Type B pancreatic cell (in vitro differentiated cells): ENCODE measurements at regions not wholly inside any gene's neighbourhood (a gene's known extent, or its start where the extent isn't known, plus 50 kb on each side); places are given as distances from the start of the nearest gene placed in this dataset.

ENCODE experiments used
- DNase-seq: peaks from one replicate; pipeline ENCODE4 v3.0.0; 2021; ENCODE audit warnings: mixed read lengths; ENCODE audit not compliant: unreplicated experiment; ENCODE audit errors: extremely low spot score
- H3K27ac Mint-ChIP-seq: 2 replicates; pipeline ENCODE4 v1.8.0; 2021; ENCODE audit warnings: mild to moderate bottlenecking, mixed read lengths
- H3K27me3 Mint-ChIP-seq: 2 replicates; pipeline ENCODE4 v1.8.0; 2021; ENCODE audit warnings: mixed read lengths
- H3K36me3 Mint-ChIP-seq: 2 replicates; pipeline ENCODE4 v1.8.0; 2021; ENCODE audit warnings: mixed read lengths
- H3K4me1 Mint-ChIP-seq: one replicate; pipeline ENCODE4 v1.8.0; 2021; ENCODE audit warnings: mixed read lengths; ENCODE audit not compliant: unreplicated experiment
- H3K4me3 Mint-ChIP-seq: 2 replicates; pipeline ENCODE4 v1.8.0; 2021; ENCODE audit warnings: mild to moderate bottlenecking, mixed read lengths
- H3K9me3 Mint-ChIP-seq: 2 replicates; pipeline ENCODE4 v1.8.0; 2021; ENCODE audit warnings: mixed read lengths
- TF ChIP-seq, protein P1 (sequence below): fragments of 200-600 bp; sonication (generic); conservative IDR thresholded peaks from 2 replicates; pipeline ENCODE4 v1.5.0; 2021; ENCODE audit warnings: antibody characterized with exemption, mild to moderate bottlenecking

- Mint-ChIP-seq H3K36me3 (no peaks in the 10 kb centered on the region), H3K9me3 (no peaks in the 10 kb centered on the region), H3K27ac (no peak overlapping the region), H3K4me3 (no peak overlapping the region), H3K4me1 (peaks cover 17% of the 10 kb centered on the region), H3K27me3 (no peaks in the 10 kb centered on the region)
- TF ChIP-seq, protein P1, sequence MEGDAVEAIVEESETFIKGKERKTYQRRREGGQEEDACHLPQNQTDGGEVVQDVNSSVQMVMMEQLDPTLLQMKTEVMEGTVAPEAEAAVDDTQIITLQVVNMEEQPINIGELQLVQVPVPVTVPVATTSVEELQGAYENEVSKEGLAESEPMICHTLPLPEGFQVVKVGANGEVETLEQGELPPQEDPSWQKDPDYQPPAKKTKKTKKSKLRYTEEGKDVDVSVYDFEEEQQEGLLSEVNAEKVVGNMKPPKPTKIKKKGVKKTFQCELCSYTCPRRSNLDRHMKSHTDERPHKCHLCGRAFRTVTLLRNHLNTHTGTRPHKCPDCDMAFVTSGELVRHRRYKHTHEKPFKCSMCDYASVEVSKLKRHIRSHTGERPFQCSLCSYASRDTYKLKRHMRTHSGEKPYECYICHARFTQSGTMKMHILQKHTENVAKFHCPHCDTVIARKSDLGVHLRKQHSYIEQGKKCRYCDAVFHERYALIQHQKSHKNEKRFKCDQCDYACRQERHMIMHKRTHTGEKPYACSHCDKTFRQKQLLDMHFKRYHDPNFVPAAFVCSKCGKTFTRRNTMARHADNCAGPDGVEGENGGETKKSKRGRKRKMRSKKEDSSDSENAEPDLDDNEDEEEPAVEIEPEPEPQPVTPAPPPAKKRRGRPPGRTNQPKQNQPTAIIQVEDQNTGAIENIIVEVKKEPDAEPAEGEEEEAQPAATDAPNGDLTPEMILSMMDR: no peak
- DNase-seq: no peak
These were observed 424.7 kb downstream of the KCTD12 start for GRCh38 chr13:76461484-76461883.

GRCh38 chr13:76459863-76460262 lies 426.3 kb downstream of the KCTD12 start:
- H3K4me3 Mint-ChIP-seq: no peak overlapping the region
- TF ChIP-seq, protein P1: no peak

DNA sequence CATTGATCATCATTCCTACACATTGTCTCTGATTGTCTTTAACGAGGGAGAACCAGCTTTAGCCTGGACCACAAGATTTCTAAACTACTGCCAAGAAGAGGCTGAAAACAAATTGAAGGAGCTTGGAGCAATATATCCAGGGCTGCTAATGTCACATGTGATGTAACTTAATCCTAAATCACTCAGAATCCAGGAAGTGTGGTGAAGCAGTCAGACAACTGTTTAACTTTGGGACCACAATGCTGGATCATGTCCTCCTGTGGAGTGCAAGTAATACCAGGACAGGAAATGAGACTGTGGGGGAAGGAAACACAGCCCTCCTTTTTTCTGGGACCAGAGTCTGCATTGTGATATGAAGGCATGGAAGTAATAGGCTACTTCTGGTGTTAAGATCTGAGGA lies 430.2 kb downstream of the KCTD12 start:
- H3K9me3 Mint-ChIP-seq: peaks cover 10% of the 10 kb centered on the region
- H3K36me3 Mint-ChIP-seq: peaks cover 4% of the 10 kb centered on the region
- no peak for DNase-seq
- peaks cover 14% of the 10 kb centered on the region for H3K4me1 Mint-ChIP-seq
- no peaks in the 10 kb centered on the region for H3K27me3 Mint-ChIP-seq
- TF ChIP-seq, protein P1: no peak
- H3K27ac Mint-ChIP-seq: no peak overlapping the region
- no peak overlapping the region for H3K4me3 Mint-ChIP-seq

More at GRCh38 chr13:76459863-76460262, 426.3 kb downstream of the KCTD12 start:
- Mint-ChIP-seq H3K9me3 (no peaks in the 10 kb centered on the region), H3K27ac (no peak overlapping the region), H3K27me3 (no peaks in the 10 kb centered on the region), H3K36me3 (no peaks in the 10 kb centered on the region), H3K4me1 (peaks cover 23% of the 10 kb centered on the region)
- DNase-seq: no peak

- H3K27me3 Mint-ChIP-seq: no peaks in the 10 kb centered on the region
- DNase-seq: no peak
- peaks cover 13% of the 10 kb centered on the region for H3K4me1 Mint-ChIP-seq
- H3K36me3 Mint-ChIP-seq: peaks cover 4% of the 10 kb centered on the region
- H3K27ac Mint-ChIP-seq: no peak overlapping the region
- peaks cover 10% of the 10 kb centered on the region for H3K9me3 Mint-ChIP-seq
- TF ChIP-seq, protein P1: no peak
- H3K4me3 Mint-ChIP-seq: no peak overlapping the region
These were observed 431.2 kb downstream of the KCTD12 start for GRCh38 chr13:76454991-76455390.

- Mint-ChIP-seq H3K36me3 (peaks cover 4% of the 10 kb centered on the region), H3K4me3 (no peak overlapping the region), H3K27me3 (peaks cover 3% of the 10 kb centered on the region), H3K9me3 (peaks cover 16% of the 10 kb centered on the region), H3K27ac (no peak overlapping the region), H3K4me1 (peaks cover under 1% of the 10 kb centered on the region)
- TF ChIP-seq, protein P1: no peak
- DNase-seq: no peak
These were observed 436.5 kb downstream of the KCTD12 start for GRCh38 chr13:76449716-76450115.

GRCh38 chr13:76446191-76446590 lies 440.0 kb downstream of the KCTD12 start:
- Mint-ChIP-seq H3K27me3 (peaks cover 3% of the 10 kb centered on the region), H3K27ac (no peak overlapping the region), H3K4me3 (no peak overlapping the region), H3K9me3 (peaks cover 6% of the 10 kb centered on the region), H3K36me3 (no peaks in the 10 kb centered on the region), H3K4me1 (no peaks in the 10 kb centered on the region)
- TF ChIP-seq, protein P1: no peak
- DNase-seq: no peak
